ELF-1 (cell line): ENCODE measurements at regions not wholly inside any gene's neighbourhood (a gene's known extent, or its start where the extent isn't known, plus 50 kb on each side); places are given as distances from the start of the nearest gene placed in this dataset.

Experiments used
- DNase-seq: peaks from one replicate; pipeline ENCODE4 v3.0.0-alpha.2; 2016; ENCODE audit warnings: low read depth, low spot score

- no peak for DNase-seq
These were observed 78.6 kb downstream of the ZIC5 start for GRCh38 chr13:99892866-99893504.

GRCh38 chr13:99892196-99892613 is 79.4 kb downstream of the ZIC5 start:
- peak; percentile 69 for DNase-seq

- DNase-seq, result no peak
These were observed 84.9 kb downstream of the ZIC5 start for GRCh38 chr13:99886706-99887105.

GRCh38 chr13:99884913-99885312 is 86.7 kb downstream of the ZIC5 start:
- no peak for DNase-seq

GRCh38 chr13:99883805-99884204 is 87.8 kb downstream of the ZIC5 start:
- no peak for DNase-seq

- DNase-seq, result no peak
These were observed 92.5 kb downstream of the ZIC5 start for GRCh38 chr13:99878921-99879610.

GRCh38 chr13:99876651-99877050 is 94.9 kb downstream of the ZIC5 start:
- DNase-seq, result no peak

GRCh38 chr13:99875391-99875790 is 96.2 kb downstream of the ZIC5 start:
- no peak for DNase-seq

- DNase-seq, result no peak
These were observed 97.6 kb downstream of the ZIC5 start for GRCh38 chr13:99873832-99874430.

GRCh38 chr13:99873141-99873540 is 98.4 kb downstream of the ZIC5 start:
- no peak for DNase-seq

GRCh38 chr13:99871249-99871898 is 100.2 kb downstream of the ZIC5 start:
- DNase-seq, result no peak

- DNase-seq, result no peak
These were observed 101.0 kb downstream of the ZIC5 start for GRCh38 chr13:99870541-99870940.

GRCh38 chr13:99869830-99870229 is 101.7 kb downstream of the ZIC5 start:
- DNase-seq, result no peak

GRCh38 chr13:99868767-99869166 is 102.8 kb downstream of the ZIC5 start:
- no peak for DNase-seq

- no peak for DNase-seq
These were observed 103.9 kb downstream of the ZIC5 start for GRCh38 chr13:99867535-99868257.

GRCh38 chr13:99866781-99867180 is 104.8 kb downstream of the ZIC5 start:
- DNase-seq, result no peak

- DNase-seq, result no peak
These were observed 106.1 kb downstream of the ZIC5 start for GRCh38 chr13:99865420-99865930.

- DNase-seq, result no peak
These were observed 107.0 kb downstream of the ZIC5 start for GRCh38 chr13:99864627-99864990.

GRCh38 chr13:99863789-99864626 is 107.6 kb downstream of the ZIC5 start:
- DNase-seq, result no peak

- no peak for DNase-seq
These were observed 109.3 kb downstream of the ZIC5 start for GRCh38 chr13:99862244-99862643.

GRCh38 chr13:99861771-99862170 is 109.8 kb downstream of the ZIC5 start:
- no peak for DNase-seq
